ENCODE measurements at regions not wholly inside any gene's neighbourhood (a gene's known extent, or its start where the extent isn't known, plus 50 kb on each side); places are given as distances from the start of the nearest gene placed in this dataset.
A peak's percentile ranks its signal among the peaks of the same experiment; 100 is the strongest.

- DNase-seq (ENCODE audit: low read depth in 1 of 2, low spot score in 2 of 2): no peak
- no peak for FAIRE-seq
- H2BK120ac ChIP-seq (replicated peaks; ENCODE audit: low read depth, low read length): peak overlapping the region; percentile 10
- TF ChIP-seq POU5F1 (IDR thresholded peaks at IDR 0.05; ENCODE audit: low read depth, low read length) (no peak), ZNF274 (IDR thresholded peaks at IDR 0.05; ENCODE audit: borderline replicate concordance, extremely low read depth, low read length) (no peak), RFX5 (IDR thresholded peaks at IDR 0.05; ENCODE audit: borderline replicate concordance, low read depth, low read length) (no peak), BACH1 (IDR thresholded peaks at IDR 0.05; ENCODE audit: low read length) (no peak), CBX5 (IDR thresholded peaks at IDR 0.05; ENCODE audit: low read depth, low read length) (no peak), SIX5 (IDR thresholded peaks at IDR 0.05; ENCODE audit: low read depth, low read length) (no peak), CEBPB (IDR thresholded peaks at IDR 0.05; ENCODE audit: low read depth, low read length) (no peak), PHF8 (conservative IDR thresholded peaks at IDR 0.05; ENCODE audit: low read depth, low read length) (no peak), GTF2F1 (IDR thresholded peaks at IDR 0.05; ENCODE audit: borderline replicate concordance, low read depth, low read length) (no peak), JUN (IDR thresholded peaks at IDR 0.05; ENCODE audit: low read depth, low read length) (no peak), SAP30 (IDR thresholded peaks at IDR 0.05; ENCODE audit: insufficient read depth, insufficient replicate concordance, low read length) (no peak)
- H3K9me3 ChIP-seq (ENCODE audit: insufficient read depth in 2 of 2, low read depth in 1 of 2, low read length in 1 of 2): no peaks in the 10 kb centered on the region
- no peaks in the 10 kb centered on the region for H3K79me1 ChIP-seq (ENCODE audit: low read depth, low read length)
- no peaks in the 10 kb centered on the region for H4K20me1 ChIP-seq (replicated peaks in 1 of 2; ENCODE audit: control insufficient read depth in 1 of 2, insufficient read depth in 2 of 2, low read length in 2 of 2)
- H3K27ac ChIP-seq (ENCODE audit: low read depth, low read length): no peak overlapping the region
- peak overlapping the region; percentile 84; the same call in 1 of the 2 replicates for H3K18ac ChIP-seq (ENCODE audit: extremely low read depth, low read length)
- H2BK5ac ChIP-seq (ENCODE audit: low read depth, low read length): no peak overlapping the region
- H3K9ac ChIP-seq (replicated peaks in 1 of 4; ENCODE audit: extremely low read depth in 1 of 4, low read depth in 3 of 4, low read length in 3 of 4): no peak overlapping the region
- H3K4me2 ChIP-seq (ENCODE audit: insufficient read depth in 1 of 2, low read depth in 2 of 2, low read length in 2 of 2): 0 out of 4 replicates have a peak overlapping the region, but pooled peaks of 1 of the 2 experiments have one; percentile 3
- no peaks in the 10 kb centered on the region; a peak in 1 of 7 replicates for H3K27me3 ChIP-seq (replicated peaks in 1 of 4; ENCODE audit: control insufficient read depth in 3 of 4, extremely low read depth in 1 of 4, insufficient read depth in 3 of 4, low read length in 3 of 4)
- no peak overlapping the region for H4K8ac ChIP-seq (ENCODE audit: extremely low read depth, insufficient read depth, low read length)
- ChIA-PET CTCF (ENCODE audit: partially characterized antibody) (interaction anchor here (0.8 kb wide), 2 partner anchors 10 to 21 kb away, joined by 3 read pairs; no protein-coding TSS in a partner anchor), POLR2A (ENCODE audit: partially characterized antibody) (no interaction called here)
- H2BK20ac ChIP-seq (ENCODE audit: low read length): no peak overlapping the region
- no peak overlapping the region for H3K4ac ChIP-seq (replicated peaks; ENCODE audit: insufficient read length, low read depth, low read length)
- H4K5ac ChIP-seq (ENCODE audit: insufficient read length, low read depth, low read length): no peak overlapping the region
- no peak overlapping the region for H2BK12ac ChIP-seq (ENCODE audit: low read depth, low read length)
- no peak overlapping the region for H2AK5ac ChIP-seq (ENCODE audit: low read depth, low read length)
- no peaks in the 10 kb centered on the region for H3K79me2 ChIP-seq (ENCODE audit: control insufficient read depth in 1 of 2, insufficient read depth in 2 of 2, low read length in 2 of 2)
- WGBS, 2 experiments (ENCODE audit: extremely low coverage in 1 of 2, insufficient coverage in 1 of 2, insufficient read length in 1 of 2, insufficient replicate concordance in 2 of 2, low coverage in 1 of 2, low lambda C conversion rate in 2 of 2, missing lambda C conversion rate in 1 of 2): 73% methylated on average over 6 of the region's 6 CpGs; no CpG with 5 or more reads in 1 of the 2 experiments
- peak overlapping the region; percentile 8 for H4K91ac ChIP-seq (replicated peaks; ENCODE audit: insufficient read length, low read length)
- no peak overlapping the region for H2BK15ac ChIP-seq (ENCODE audit: low read length)
- H3K23me2 ChIP-seq (ENCODE audit: low read depth, low read length): no peaks in the 10 kb centered on the region; the same call in 1 of the 2 replicates
- no peak overlapping the region for H3K14ac ChIP-seq (ENCODE audit: insufficient read length)
- H3K4me1 ChIP-seq (replicated peaks in 1 of 4; ENCODE audit: control insufficient read depth in 3 of 4, insufficient read depth in 4 of 4, low read length in 3 of 4): peaks cover 12 to 30% (median 20%) of the 10 kb centered on the region in 4 experiments; a peak in 6 of 7 replicates
- H3K4me3 ChIP-seq (ENCODE audit: extremely low read depth in 1 of 4, insufficient read depth in 2 of 4, low read depth in 3 of 4, low read length in 4 of 4): no peak overlapping the region
- no peak overlapping the region for H2AFZ ChIP-seq (ENCODE audit: low read length)
- H3K23ac ChIP-seq (ENCODE audit: insufficient read length): no peak overlapping the region
- H3K56ac ChIP-seq (replicated peaks; ENCODE audit: insufficient read length, low read depth, low read length): no peak overlapping the region
- H3K36me3 ChIP-seq (ENCODE audit: control insufficient read depth in 2 of 4, insufficient read depth in 4 of 4, low read length in 3 of 4): no peaks in the 10 kb centered on the region
Measured at GRCh38 chr1:96521010-96521409, 200.6 kb upstream of the PTBP2 start.

All from H1 (cell line).